B cell (primary cell): ENCODE measurements at regions not wholly inside any gene's neighbourhood (a gene's known extent, or its start where the extent isn't known, plus 50 kb on each side); places are given as distances from the start of the nearest gene placed in this dataset.

Experiments
- CTCF ChIP-seq: fragments of 200-600 bp; IDR thresholded peaks from one replicate; pipeline ENCODE4 v1.8.0; 2022; ENCODE audit warnings: antibody characterized with exemption, mild to moderate bottlenecking
- EZH2 ChIP-seq: IDR thresholded peaks from 2 replicates; pipeline ENCODE4 v1.6.1; 2012; ENCODE audit warnings: borderline replicate concordance, low read depth, mild to moderate bottlenecking, moderate library complexity, low read length; ENCODE audit not compliant: insufficient read depth, poor library complexity, severe bottlenecking

- no peak for TF ChIP-seq CTCF
- TF ChIP-seq EZH2, result no peak
Observed at GRCh38 chr1:29883986-29884385, 647.7 kb downstream of the PTPRU start.
